SK-N-SH treated with all-trans-retinoic acid at 6 μM for 48 hours (cell line): ENCODE measurements at regions not wholly inside any gene's neighbourhood (a gene's known extent, or its start where the extent isn't known, plus 50 kb on each side); places are given as distances from the start of the nearest gene placed in this dataset.

Experiments used
- ATAC-seq: fragments of 200-7000 bp; cut with Tn5 transposase; 3 replicates; pipeline ENCODE4 v1.9.1; 2020; ENCODE audit warnings: mild to moderate bottlenecking, moderate library complexity
- ARNTL ChIP-seq: fragments of 450-650 bp; formaldehyde crosslinking; IDR thresholded peaks from 2 replicates; pipeline ENCODE4 v1.5.0; 2020; ENCODE audit warnings: low read depth, mild to moderate bottlenecking, moderate library complexity, borderline replicate concordance
- BACH2 ChIP-seq: fragments of 250-450 bp; sonication (Bioruptor Pico); IDR thresholded peaks from 2 replicates; pipeline ENCODE4 v1.9.0; 2021; ENCODE audit warnings: mild to moderate bottlenecking, borderline replicate concordance
- CSDC2 ChIP-seq: fragments of 250-450 bp; sonication (Bioruptor Pico); IDR thresholded peaks from 2 replicates; pipeline ENCODE4 v1.5.0; 2020; ENCODE audit warnings: mild to moderate bottlenecking, moderate library complexity
- ESRRG ChIP-seq: fragments of 250-450 bp; sonication (Bioruptor Pico); IDR thresholded peaks from 2 replicates; pipeline ENCODE4 v1.6.1; 2021; ENCODE audit warnings: mild to moderate bottlenecking
- OSR1 ChIP-seq: fragments of 250-450 bp; sonication (Bioruptor Pico); IDR thresholded peaks from 2 replicates; pipeline ENCODE4 v1.8.0; 2022; ENCODE audit warnings: moderate library complexity, mild to moderate bottlenecking, inconsistent platforms
- PPARA ChIP-seq: fragments of 250-450 bp; sonication (Bioruptor Pico); IDR thresholded peaks from 2 replicates; pipeline ENCODE4 v1.5.0; 2020; ENCODE audit warnings: mild to moderate bottlenecking, borderline replicate concordance
- RARB ChIP-seq: fragments of 250-450 bp; sonication (Bioruptor Pico); IDR thresholded peaks from 2 replicates; pipeline ENCODE4 v1.8.0; 2021; ENCODE audit warnings: mild to moderate bottlenecking, moderate library complexity
- SNAI2 ChIP-seq: fragments of 250-450 bp; sonication (Bioruptor Pico); IDR thresholded peaks from 2 replicates; pipeline ENCODE4 v1.5.0; 2020; ENCODE audit warnings: mild to moderate bottlenecking, moderate library complexity
- TCF4 ChIP-seq: fragments of 250-450 bp; sonication (Bioruptor Pico); IDR thresholded peaks from 2 replicates; pipeline ENCODE4 v1.8.0; 2021; ENCODE audit warnings: mild to moderate bottlenecking, moderate library complexity, borderline replicate concordance
- TOX ChIP-seq: fragments of 250-450 bp; sonication (Bioruptor Pico); IDR thresholded peaks from 2 replicates; pipeline ENCODE4 v1.8.0; 2021; ENCODE audit warnings: mild to moderate bottlenecking, moderate library complexity, borderline replicate concordance
- ZC3H10 ChIP-seq: fragments of 250-450 bp; sonication (Bioruptor Pico); IDR thresholded peaks from 2 replicates; pipeline ENCODE4 v1.5.1; 2021; ENCODE audit warnings: mild to moderate bottlenecking, moderate library complexity
- ZFP3 ChIP-seq: fragments of 250-450 bp; sonication (Bioruptor Pico); IDR thresholded peaks from 2 replicates; pipeline ENCODE4 v1.5.0; 2020; ENCODE audit warnings: mild to moderate bottlenecking, moderate library complexity
- ZNF565 ChIP-seq: fragments of 450-650 bp; formaldehyde crosslinking; conservative IDR thresholded peaks from 2 replicates; pipeline ENCODE4 v1.5.0; 2020; ENCODE audit warnings: low read depth, mild to moderate bottlenecking, moderate library complexity
- ZNF70 ChIP-seq: fragments of 450-650 bp; formaldehyde crosslinking; IDR thresholded peaks from 2 replicates; pipeline ENCODE4 v1.5.0; 2020; ENCODE audit warnings: mild to moderate bottlenecking, moderate library complexity
- ZNF8 ChIP-seq: fragments of 450-650 bp; formaldehyde crosslinking; IDR thresholded peaks from 2 replicates; pipeline ENCODE4 v1.5.0; 2020; ENCODE audit warnings: mild to moderate bottlenecking, moderate library complexity
- TF ChIP-seq, protein P1 (sequence below): fragments of 250-450 bp; sonication (Bioruptor Pico); IDR thresholded peaks from 2 replicates; pipeline ENCODE4 v1.8.0; 2021; ENCODE audit warnings: low read depth, mild to moderate bottlenecking, moderate library complexity, borderline replicate concordance
- TF ChIP-seq, protein P2 (sequence below): fragments of 250-450 bp; sonication (Bioruptor Pico); IDR thresholded peaks from 2 replicates; pipeline ENCODE4 v1.5.1; 2020; ENCODE audit warnings: low read depth, mild to moderate bottlenecking, moderate library complexity
- TF ChIP-seq, protein P3 (sequence below): fragments of 250-450 bp; sonication (Bioruptor Pico); IDR thresholded peaks from 2 replicates; pipeline ENCODE4 v1.5.1; 2021; ENCODE audit warnings: mild to moderate bottlenecking, moderate library complexity
- TF ChIP-seq, protein P4 (sequence below): fragments of 250-450 bp; sonication (Bioruptor Pico); IDR thresholded peaks from 2 replicates; pipeline ENCODE4 v1.5.0; 2020; ENCODE audit warnings: mild to moderate bottlenecking, moderate library complexity

DNA sequence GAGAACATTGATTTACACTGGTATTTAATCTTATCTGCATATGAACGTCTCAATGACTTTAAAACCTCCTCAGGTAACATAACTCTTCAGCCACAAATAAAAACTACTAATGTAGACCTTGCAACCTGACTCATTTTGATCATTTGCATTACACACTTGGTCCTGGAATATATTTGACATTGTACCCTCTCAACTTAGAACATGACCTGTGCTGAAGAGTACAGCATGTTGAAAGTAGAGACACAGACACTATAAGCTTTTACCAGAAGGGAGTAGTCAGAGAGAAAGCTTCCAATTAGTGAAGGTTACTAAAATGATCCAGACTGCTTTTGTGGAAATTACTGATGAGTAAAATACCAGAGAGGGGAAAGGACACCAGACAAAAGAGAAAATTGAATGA lies 390.6 kb upstream of the ANO3 start:
- ATAC-seq, result no peak
- TF ChIP-seq, protein P1, sequence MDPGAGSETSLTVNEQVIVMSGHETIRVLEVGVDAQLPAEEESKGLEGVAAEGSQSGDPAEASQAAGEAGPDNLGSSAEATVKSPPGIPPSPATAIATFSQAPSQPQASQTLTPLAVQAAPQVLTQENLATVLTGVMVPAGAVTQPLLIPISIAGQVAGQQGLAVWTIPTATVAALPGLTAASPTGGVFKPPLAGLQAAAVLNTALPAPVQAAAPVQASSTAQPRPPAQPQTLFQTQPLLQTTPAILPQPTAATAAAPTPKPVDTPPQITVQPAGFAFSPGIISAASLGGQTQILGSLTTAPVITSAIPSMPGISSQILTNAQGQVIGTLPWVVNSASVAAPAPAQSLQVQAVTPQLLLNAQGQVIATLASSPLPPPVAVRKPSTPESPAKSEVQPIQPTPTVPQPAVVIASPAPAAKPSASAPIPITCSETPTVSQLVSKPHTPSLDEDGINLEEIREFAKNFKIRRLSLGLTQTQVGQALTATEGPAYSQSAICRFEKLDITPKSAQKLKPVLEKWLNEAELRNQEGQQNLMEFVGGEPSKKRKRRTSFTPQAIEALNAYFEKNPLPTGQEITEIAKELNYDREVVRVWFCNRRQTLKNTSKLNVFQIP, result no peak
- TF ChIP-seq ZNF565 (CRISPR knock-in tag) (no peak), PPARA (no peak), ARNTL (CRISPR knock-in tag) (no peak), ZFP3 (CRISPR knock-in tag) (no peak), RARB (CRISPR knock-in tag) (no peak), ZNF70 (CRISPR knock-in tag) (no peak), ESRRG (no peak), OSR1 (no peak), ZNF8 (CRISPR knock-in tag) (no peak), ZC3H10 (no peak), TCF4 (CRISPR knock-in tag) (no peak), TOX (CRISPR knock-in tag) (no peak), CSDC2 (no peak), SNAI2 (CRISPR knock-in tag) (no peak), BACH2 (CRISPR knock-in tag) (no peak)
- TF ChIP-seq, protein P2, sequence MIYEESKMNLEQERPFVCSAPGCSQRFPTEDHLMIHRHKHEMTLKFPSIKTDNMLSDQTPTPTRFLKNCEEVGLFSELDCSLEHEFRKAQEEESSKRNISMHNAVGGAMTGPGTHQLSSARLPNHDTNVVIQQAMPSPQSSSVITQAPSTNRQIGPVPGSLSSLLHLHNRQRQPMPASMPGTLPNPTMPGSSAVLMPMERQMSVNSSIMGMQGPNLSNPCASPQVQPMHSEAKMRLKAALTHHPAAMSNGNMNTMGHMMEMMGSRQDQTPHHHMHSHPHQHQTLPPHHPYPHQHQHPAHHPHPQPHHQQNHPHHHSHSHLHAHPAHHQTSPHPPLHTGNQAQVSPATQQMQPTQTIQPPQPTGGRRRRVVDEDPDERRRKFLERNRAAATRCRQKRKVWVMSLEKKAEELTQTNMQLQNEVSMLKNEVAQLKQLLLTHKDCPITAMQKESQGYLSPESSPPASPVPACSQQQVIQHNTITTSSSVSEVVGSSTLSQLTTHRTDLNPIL (CRISPR knock-in tag), result no peak
- TF ChIP-seq, protein P3, sequence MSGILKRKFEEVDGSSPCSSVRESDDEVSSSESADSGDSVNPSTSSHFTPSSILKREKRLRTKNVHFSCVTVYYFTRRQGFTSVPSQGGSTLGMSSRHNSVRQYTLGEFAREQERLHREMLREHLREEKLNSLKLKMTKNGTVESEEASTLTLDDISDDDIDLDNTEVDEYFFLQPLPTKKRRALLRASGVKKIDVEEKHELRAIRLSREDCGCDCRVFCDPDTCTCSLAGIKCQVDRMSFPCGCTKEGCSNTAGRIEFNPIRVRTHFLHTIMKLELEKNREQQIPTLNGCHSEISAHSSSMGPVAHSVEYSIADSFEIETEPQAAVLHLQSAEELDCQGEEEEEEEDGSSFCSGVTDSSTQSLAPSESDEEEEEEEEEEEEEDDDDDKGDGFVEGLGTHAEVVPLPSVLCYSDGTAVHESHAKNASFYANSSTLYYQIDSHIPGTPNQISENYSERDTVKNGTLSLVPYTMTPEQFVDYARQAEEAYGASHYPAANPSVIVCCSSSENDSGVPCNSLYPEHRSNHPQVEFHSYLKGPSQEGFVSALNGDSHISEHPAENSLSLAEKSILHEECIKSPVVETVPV (CRISPR knock-in tag), result no peak

DNA sequence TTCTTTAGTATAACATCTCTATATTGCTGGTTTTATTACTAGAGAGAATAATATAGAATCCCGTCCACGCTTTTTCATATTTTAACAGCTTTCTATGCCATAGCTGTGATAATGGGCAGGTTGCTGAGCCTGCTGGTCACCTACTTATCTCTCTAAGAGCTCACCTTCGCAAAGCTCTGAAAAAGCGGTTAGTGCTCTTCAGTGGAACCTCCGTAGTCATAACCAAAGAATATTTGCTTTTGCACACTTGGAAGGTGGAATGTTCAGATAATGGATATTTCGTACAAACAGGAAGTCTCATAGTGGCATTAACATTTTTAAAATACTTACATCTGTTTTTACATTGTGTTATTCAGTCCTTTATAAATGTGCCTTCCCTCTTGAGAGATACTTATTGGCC lies 388.9 kb upstream of the ANO3 start:
- ATAC-seq, result no peak
- no peak for TF ChIP-seq TCF4 (CRISPR knock-in tag)
- TF ChIP-seq ZNF8 (CRISPR knock-in tag), result no peak
- TF ChIP-seq, protein P3 (CRISPR knock-in tag), result no peak
- no peak for TF ChIP-seq BACH2 (CRISPR knock-in tag)
- TF ChIP-seq, protein P2 (CRISPR knock-in tag), result no peak
- TF ChIP-seq ZNF565 (CRISPR knock-in tag), result no peak
- TF ChIP-seq, protein P4, sequence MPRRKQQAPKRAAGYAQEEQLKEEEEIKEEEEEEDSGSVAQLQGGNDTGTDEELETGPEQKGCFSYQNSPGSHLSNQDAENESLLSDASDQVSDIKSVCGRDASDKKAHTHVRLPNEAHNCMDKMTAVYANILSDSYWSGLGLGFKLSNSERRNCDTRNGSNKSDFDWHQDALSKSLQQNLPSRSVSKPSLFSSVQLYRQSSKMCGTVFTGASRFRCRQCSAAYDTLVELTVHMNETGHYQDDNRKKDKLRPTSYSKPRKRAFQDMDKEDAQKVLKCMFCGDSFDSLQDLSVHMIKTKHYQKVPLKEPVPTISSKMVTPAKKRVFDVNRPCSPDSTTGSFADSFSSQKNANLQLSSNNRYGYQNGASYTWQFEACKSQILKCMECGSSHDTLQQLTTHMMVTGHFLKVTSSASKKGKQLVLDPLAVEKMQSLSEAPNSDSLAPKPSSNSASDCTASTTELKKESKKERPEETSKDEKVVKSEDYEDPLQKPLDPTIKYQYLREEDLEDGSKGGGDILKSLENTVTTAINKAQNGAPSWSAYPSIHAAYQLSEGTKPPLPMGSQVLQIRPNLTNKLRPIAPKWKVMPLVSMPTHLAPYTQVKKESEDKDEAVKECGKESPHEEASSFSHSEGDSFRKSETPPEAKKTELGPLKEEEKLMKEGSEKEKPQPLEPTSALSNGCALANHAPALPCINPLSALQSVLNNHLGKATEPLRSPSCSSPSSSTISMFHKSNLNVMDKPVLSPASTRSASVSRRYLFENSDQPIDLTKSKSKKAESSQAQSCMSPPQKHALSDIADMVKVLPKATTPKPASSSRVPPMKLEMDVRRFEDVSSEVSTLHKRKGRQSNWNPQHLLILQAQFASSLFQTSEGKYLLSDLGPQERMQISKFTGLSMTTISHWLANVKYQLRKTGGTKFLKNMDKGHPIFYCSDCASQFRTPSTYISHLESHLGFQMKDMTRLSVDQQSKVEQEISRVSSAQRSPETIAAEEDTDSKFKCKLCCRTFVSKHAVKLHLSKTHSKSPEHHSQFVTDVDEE (CRISPR knock-in tag), result no peak
- no peak for TF ChIP-seq ZC3H10
- TF ChIP-seq, all 23 proteins: peak for 0
